ENCODE measurements at regions not wholly inside any gene's neighbourhood (a gene's known extent, or its start where the extent isn't known, plus 50 kb on each side); places are given as distances from the start of the nearest gene placed in this dataset.

- TF ChIP-seq POLR2A (IDR thresholded peaks at IDR 0.05), result no peak
- no peak for TF ChIP-seq CTCF (IDR thresholded peaks at IDR 0.05 in 8 of 11, conservative IDR thresholded peaks at IDR 0.05 in 3 of 11)
- TF ChIP-seq POLR2AphosphoS5 (IDR thresholded peaks at IDR 0.05), result peak in 2 of 3 donors; percentile 49 to 52
These were observed 92.7 kb upstream of the AFDN start for GRCh38 chr6:167733740-167734661.
